ENCODE measurements at regions not wholly inside any gene's neighbourhood (a gene's known extent, or its start where the extent isn't known, plus 50 kb on each side); places are given as distances from the start of the nearest gene placed in this dataset.

DNA sequence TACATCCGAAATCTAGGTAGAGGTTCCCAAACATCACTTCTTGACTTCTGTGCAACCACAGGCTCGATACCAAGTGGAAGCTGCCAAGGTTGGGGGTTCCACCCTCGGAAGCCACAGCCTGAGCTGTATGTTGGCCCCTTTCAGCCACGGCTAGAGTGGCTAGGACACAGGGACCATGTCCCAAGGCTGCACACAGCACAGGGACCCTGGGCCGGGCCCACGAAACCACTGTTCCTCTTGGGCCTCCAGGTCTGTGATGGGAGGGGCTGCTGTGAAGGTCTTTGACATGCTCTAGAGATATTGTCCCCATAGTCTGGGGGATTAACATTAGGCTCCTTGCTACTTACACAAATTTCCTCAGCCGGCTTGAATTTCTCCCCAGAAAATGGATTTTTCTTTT, 460.6 kb downstream of the ISL1 start:
- TF ChIP-seq, protein P1, sequence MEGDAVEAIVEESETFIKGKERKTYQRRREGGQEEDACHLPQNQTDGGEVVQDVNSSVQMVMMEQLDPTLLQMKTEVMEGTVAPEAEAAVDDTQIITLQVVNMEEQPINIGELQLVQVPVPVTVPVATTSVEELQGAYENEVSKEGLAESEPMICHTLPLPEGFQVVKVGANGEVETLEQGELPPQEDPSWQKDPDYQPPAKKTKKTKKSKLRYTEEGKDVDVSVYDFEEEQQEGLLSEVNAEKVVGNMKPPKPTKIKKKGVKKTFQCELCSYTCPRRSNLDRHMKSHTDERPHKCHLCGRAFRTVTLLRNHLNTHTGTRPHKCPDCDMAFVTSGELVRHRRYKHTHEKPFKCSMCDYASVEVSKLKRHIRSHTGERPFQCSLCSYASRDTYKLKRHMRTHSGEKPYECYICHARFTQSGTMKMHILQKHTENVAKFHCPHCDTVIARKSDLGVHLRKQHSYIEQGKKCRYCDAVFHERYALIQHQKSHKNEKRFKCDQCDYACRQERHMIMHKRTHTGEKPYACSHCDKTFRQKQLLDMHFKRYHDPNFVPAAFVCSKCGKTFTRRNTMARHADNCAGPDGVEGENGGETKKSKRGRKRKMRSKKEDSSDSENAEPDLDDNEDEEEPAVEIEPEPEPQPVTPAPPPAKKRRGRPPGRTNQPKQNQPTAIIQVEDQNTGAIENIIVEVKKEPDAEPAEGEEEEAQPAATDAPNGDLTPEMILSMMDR (IDR thresholded peaks at IDR 0.05), result no peak
- TF ChIP-seq POLR2A (IDR thresholded peaks at IDR 0.05) (no peak), POLR2AphosphoS5 (IDR thresholded peaks at IDR 0.05; ENCODE audit: insufficient read depth in 1 of 2, low read depth in 1 of 2) (no peak)

Measured in vagina (tissue), 2 donors.